GM21381 (cell line): ENCODE measurements at regions not wholly inside any gene's neighbourhood (a gene's known extent, or its start where the extent isn't known, plus 50 kb on each side); places are given as distances from the start of the nearest gene placed in this dataset.
"Not testable (repeated sequence)": the region's sequence is repeated elsewhere in the genome, so short reads cannot be mapped to it uniquely, and the experiment has no call there.

Experiments used
- ATAC-seq: cut with Tn5 transposase; IDR thresholded peaks from one replicate; pipeline ENCODE4 v1.9.1; 2021; ENCODE audit warnings: mild to moderate bottlenecking, moderate library complexity; ENCODE audit not compliant: unreplicated experiment

- ATAC-seq = no peak
Observed at GRCh38 chr10:22086730-22087401, 83.3 kb upstream of the DNAJC1 start.

GRCh38 chr10:22079921-22080320, 76.4 kb upstream of the DNAJC1 start:
- ATAC-seq = not testable (repeated sequence)

DNA sequence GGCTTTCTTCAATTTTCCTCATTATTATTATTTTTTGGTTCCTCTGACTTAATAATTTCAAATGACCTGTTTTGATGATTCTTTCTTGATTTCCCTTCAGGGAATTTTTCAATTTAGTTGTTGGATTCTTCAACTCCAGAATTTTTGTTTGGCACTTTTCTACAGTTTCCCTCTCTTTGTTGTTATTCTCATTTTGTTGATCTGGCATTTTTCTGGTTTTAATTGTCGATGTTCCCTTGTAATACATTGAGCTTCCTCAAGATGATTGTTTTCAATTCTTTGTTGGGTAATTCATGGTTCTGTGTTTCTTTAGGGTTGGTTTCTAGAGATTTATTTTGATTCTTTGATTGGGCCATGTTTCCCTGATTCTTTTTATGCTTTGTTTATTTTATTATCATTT, 67.8 kb upstream of the DNAJC1 start:
- ATAC-seq = no peak

GRCh38 chr10:22067091-22067490, 63.6 kb upstream of the DNAJC1 start:
- no peak for ATAC-seq

DNA sequence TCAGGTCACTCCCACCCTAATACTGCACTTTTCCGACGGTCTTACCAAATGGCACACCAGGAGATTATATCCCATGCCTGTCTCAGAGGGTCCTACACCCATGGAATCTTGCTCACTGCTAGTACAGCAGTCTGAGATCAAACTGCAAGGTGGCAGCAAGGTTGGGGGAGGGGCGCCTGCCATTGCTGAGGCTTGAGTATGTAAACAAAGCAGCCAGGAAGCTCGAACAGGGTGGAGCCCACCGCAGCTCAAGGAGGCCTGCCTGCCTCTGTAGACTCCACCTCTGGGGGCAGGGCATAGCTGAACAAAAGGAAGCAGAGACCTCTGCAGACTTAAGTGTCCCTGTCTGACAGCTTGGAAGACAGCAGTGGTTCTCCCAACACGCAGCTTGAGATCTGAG, 57.5 kb upstream of the DNAJC1 start:
- not testable (repeated sequence) for ATAC-seq

DNA sequence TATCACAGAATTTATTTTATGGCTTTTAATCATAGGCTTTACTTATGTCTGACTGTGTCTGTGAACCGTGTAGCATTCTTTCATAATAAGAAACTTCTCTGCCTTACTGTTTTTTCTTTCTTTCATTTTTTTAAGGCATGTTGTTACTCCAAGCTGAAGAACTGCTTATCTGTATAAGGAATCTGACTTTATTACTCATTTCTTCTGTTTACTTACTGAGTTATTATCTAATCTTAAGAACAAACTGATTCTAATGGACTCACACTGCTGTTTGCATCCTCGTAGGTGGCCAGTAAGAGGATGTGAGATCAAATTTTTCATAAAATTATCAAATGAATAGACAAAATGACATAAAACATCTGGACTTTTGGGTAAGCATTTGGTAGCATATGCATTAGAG, 54.7 kb upstream of the DNAJC1 start:
- no peak for ATAC-seq

GRCh38 chr10:22054961-22055360, 51.4 kb upstream of the DNAJC1 start:
- no peak for ATAC-seq
